T-helper 1 cell treated with Interleukin-12 subunit alpha and Interleukin-12 subunit beta and Interleukin-4 antibody, amounts not matched to agents 30 μg/mL and 1 μg/mL, for 36 hours (primary cell): ENCODE measurements at regions not wholly inside any gene's neighbourhood (a gene's known extent, or its start where the extent isn't known, plus 50 kb on each side); places are given as distances from the start of the nearest gene placed in this dataset.

Source experiments
- H3K27ac Mint-ChIP-seq: one replicate; pipeline ENCODE4 v1.8.0; 2021; ENCODE audit warnings: mild to moderate bottlenecking, mixed read lengths
- H3K27me3 Mint-ChIP-seq: one replicate; pipeline ENCODE4 v1.8.0; 2021; ENCODE audit warnings: low read depth, mixed read lengths
- H3K36me3 Mint-ChIP-seq: one replicate; pipeline ENCODE4 v1.8.0; 2021; ENCODE audit warnings: low read depth, mixed read lengths
- H3K4me1 Mint-ChIP-seq: one replicate; pipeline ENCODE4 v1.8.0; 2021; ENCODE audit warnings: low read depth, mixed read lengths
- H3K4me3 Mint-ChIP-seq: one replicate; pipeline ENCODE4 v1.8.0; 2021; ENCODE audit warnings: mild to moderate bottlenecking, moderate library complexity, mixed read lengths
- H3K9me3 Mint-ChIP-seq: one replicate; pipeline ENCODE4 v1.8.0; 2021; ENCODE audit warnings: mixed read lengths

- Mint-ChIP-seq H3K27me3 (peaks cover 64% of the 10 kb centered on the region), H3K4me1 (peaks cover 6% of the 10 kb centered on the region), H3K27ac (no peak overlapping the region), H3K36me3 (no peaks in the 10 kb centered on the region), H3K4me3 (peak overlapping the region; percentile 2), H3K9me3 (no peaks in the 10 kb centered on the region)
Observed at GRCh38 chr13:50152224-50152623, 137.0 kb downstream of the KCNRG start.

- Mint-ChIP-seq H3K4me1 (peaks cover 6% of the 10 kb centered on the region), H3K27me3 (peaks cover 61% of the 10 kb centered on the region), H3K4me3 (no peak overlapping the region), H3K36me3 (no peaks in the 10 kb centered on the region), H3K27ac (no peak overlapping the region), H3K9me3 (no peaks in the 10 kb centered on the region)
Observed at GRCh38 chr13:50152655-50153309, 137.5 kb downstream of the KCNRG start.

GRCh38 chr13:50153401-50153800 is 138.2 kb downstream of the KCNRG start:
- Mint-ChIP-seq H3K4me3 (no peak overlapping the region), H3K27me3 (peaks cover 60% of the 10 kb centered on the region), H3K4me1 (peaks cover 6% of the 10 kb centered on the region), H3K27ac (no peak overlapping the region), H3K9me3 (no peaks in the 10 kb centered on the region), H3K36me3 (no peaks in the 10 kb centered on the region)

GRCh38 chr13:50153876-50154275 is 138.6 kb downstream of the KCNRG start:
- Mint-ChIP-seq H3K36me3 (no peaks in the 10 kb centered on the region), H3K27me3 (peaks cover 60% of the 10 kb centered on the region), H3K4me3 (no peak overlapping the region), H3K27ac (no peak overlapping the region), H3K4me1 (peaks cover 6% of the 10 kb centered on the region), H3K9me3 (no peaks in the 10 kb centered on the region)

- H3K36me3 Mint-ChIP-seq, result no peaks in the 10 kb centered on the region
- peaks cover 56% of the 10 kb centered on the region for H3K27me3 Mint-ChIP-seq
- H3K27ac Mint-ChIP-seq, result no peak overlapping the region
- no peaks in the 10 kb centered on the region for H3K9me3 Mint-ChIP-seq
- H3K4me3 Mint-ChIP-seq, result no peak overlapping the region
- H3K4me1 Mint-ChIP-seq, result peaks cover 6% of the 10 kb centered on the region
Observed at GRCh38 chr13:50154697-50155096, 139.5 kb downstream of the KCNRG start.

GRCh38 chr13:50156140-50156539 is 140.9 kb downstream of the KCNRG start:
- Mint-ChIP-seq H3K27me3 (peaks cover 58% of the 10 kb centered on the region), H3K4me3 (no peak overlapping the region), H3K4me1 (peaks cover 6% of the 10 kb centered on the region), H3K9me3 (no peaks in the 10 kb centered on the region), H3K36me3 (no peaks in the 10 kb centered on the region), H3K27ac (no peak overlapping the region)

- no peaks in the 10 kb centered on the region for H3K36me3 Mint-ChIP-seq
- H3K27ac Mint-ChIP-seq, result no peak overlapping the region
- peaks cover 55% of the 10 kb centered on the region for H3K27me3 Mint-ChIP-seq
- peaks cover 6% of the 10 kb centered on the region for H3K4me1 Mint-ChIP-seq
- no peaks in the 10 kb centered on the region for H3K9me3 Mint-ChIP-seq
- no peak overlapping the region for H3K4me3 Mint-ChIP-seq
Observed at GRCh38 chr13:50156561-50157127, 141.4 kb downstream of the KCNRG start.

- no peak overlapping the region for H3K4me3 Mint-ChIP-seq
- peaks cover under 1% of the 10 kb centered on the region for H3K9me3 Mint-ChIP-seq
- H3K4me1 Mint-ChIP-seq, result no peaks in the 10 kb centered on the region
- H3K27me3 Mint-ChIP-seq, result peaks cover 49% of the 10 kb centered on the region
- H3K36me3 Mint-ChIP-seq, result no peaks in the 10 kb centered on the region
- no peak overlapping the region for H3K27ac Mint-ChIP-seq
Observed at GRCh38 chr13:50158385-50159165, 143.3 kb downstream of the KCNRG start.

GRCh38 chr13:50159607-50160006 is 144.4 kb downstream of the KCNRG start:
- peaks cover 3% of the 10 kb centered on the region for H3K9me3 Mint-ChIP-seq
- peaks cover 53% of the 10 kb centered on the region for H3K27me3 Mint-ChIP-seq
- H3K27ac Mint-ChIP-seq, result no peak overlapping the region
- no peaks in the 10 kb centered on the region for H3K36me3 Mint-ChIP-seq
- H3K4me1 Mint-ChIP-seq, result no peaks in the 10 kb centered on the region
- H3K4me3 Mint-ChIP-seq, result no peak overlapping the region

GRCh38 chr13:50161052-50161451 is 145.8 kb downstream of the KCNRG start:
- Mint-ChIP-seq H3K27ac (no peak overlapping the region), H3K4me3 (no peak overlapping the region), H3K4me1 (no peaks in the 10 kb centered on the region), H3K36me3 (no peaks in the 10 kb centered on the region), H3K9me3 (peaks cover 3% of the 10 kb centered on the region), H3K27me3 (peaks cover 47% of the 10 kb centered on the region)

- no peak overlapping the region for H3K4me3 Mint-ChIP-seq
- H3K9me3 Mint-ChIP-seq, result peaks cover 3% of the 10 kb centered on the region
- H3K27ac Mint-ChIP-seq, result no peak overlapping the region
- no peaks in the 10 kb centered on the region for H3K36me3 Mint-ChIP-seq
- H3K4me1 Mint-ChIP-seq, result no peaks in the 10 kb centered on the region
- peaks cover 44% of the 10 kb centered on the region for H3K27me3 Mint-ChIP-seq
Observed at GRCh38 chr13:50162001-50162400, 146.8 kb downstream of the KCNRG start.

- H3K36me3 Mint-ChIP-seq, result no peaks in the 10 kb centered on the region
- H3K9me3 Mint-ChIP-seq, result peaks cover 3% of the 10 kb centered on the region
- H3K27ac Mint-ChIP-seq, result no peak overlapping the region
- H3K4me3 Mint-ChIP-seq, result no peak overlapping the region
- H3K27me3 Mint-ChIP-seq, result peaks cover 45% of the 10 kb centered on the region
- peaks cover 4% of the 10 kb centered on the region for H3K4me1 Mint-ChIP-seq
Observed at GRCh38 chr13:50162567-50162966, 147.3 kb downstream of the KCNRG start.

- Mint-ChIP-seq H3K27me3 (peaks cover 48% of the 10 kb centered on the region), H3K9me3 (peaks cover 3% of the 10 kb centered on the region), H3K4me3 (no peak overlapping the region), H3K4me1 (peaks cover 5% of the 10 kb centered on the region), H3K36me3 (no peaks in the 10 kb centered on the region), H3K27ac (no peak overlapping the region)
Observed at GRCh38 chr13:50167224-50167947, 152.1 kb downstream of the KCNRG start.

- H3K9me3 Mint-ChIP-seq, result peaks cover 3% of the 10 kb centered on the region
- no peaks in the 10 kb centered on the region for H3K36me3 Mint-ChIP-seq
- H3K4me1 Mint-ChIP-seq, result peaks cover 5% of the 10 kb centered on the region
- peaks cover 49% of the 10 kb centered on the region for H3K27me3 Mint-ChIP-seq
- H3K27ac Mint-ChIP-seq, result no peak overlapping the region
- no peak overlapping the region for H3K4me3 Mint-ChIP-seq
Observed at GRCh38 chr13:50167967-50168366, 152.7 kb downstream of the KCNRG start.
